SK-N-SH treated with all-trans-retinoic acid at 6 μM for 48 hours (cell line): ENCODE measurements at regions not wholly inside any gene's neighbourhood (a gene's known extent, or its start where the extent isn't known, plus 50 kb on each side); places are given as distances from the start of the nearest gene placed in this dataset.

Experiments
- ATAC-seq: fragments of 200-7000 bp; cut with Tn5 transposase; 3 replicates; pipeline ENCODE4 v1.9.1; 2020; ENCODE audit warnings: mild to moderate bottlenecking, moderate library complexity
- ARNTL ChIP-seq: fragments of 450-650 bp; formaldehyde crosslinking; IDR thresholded peaks from 2 replicates; pipeline ENCODE4 v1.5.0; 2020; ENCODE audit warnings: low read depth, mild to moderate bottlenecking, moderate library complexity, borderline replicate concordance
- BACH2 ChIP-seq: fragments of 250-450 bp; sonication (Bioruptor Pico); IDR thresholded peaks from 2 replicates; pipeline ENCODE4 v1.9.0; 2021; ENCODE audit warnings: mild to moderate bottlenecking, borderline replicate concordance
- CSDC2 ChIP-seq: fragments of 250-450 bp; sonication (Bioruptor Pico); IDR thresholded peaks from 2 replicates; pipeline ENCODE4 v1.5.0; 2020; ENCODE audit warnings: mild to moderate bottlenecking, moderate library complexity
- ESRRG ChIP-seq: fragments of 250-450 bp; sonication (Bioruptor Pico); IDR thresholded peaks from 2 replicates; pipeline ENCODE4 v1.6.1; 2021; ENCODE audit warnings: mild to moderate bottlenecking
- GLIS3 ChIP-seq: fragments of 250-450 bp; sonication (Bioruptor Pico); IDR thresholded peaks from 2 replicates; pipeline ENCODE4 v1.5.0; 2020; ENCODE audit warnings: mild to moderate bottlenecking, moderate library complexity
- ISL1 ChIP-seq: fragments of 250-450 bp; sonication (Bioruptor Pico); IDR thresholded peaks from 2 replicates; pipeline ENCODE4 v2.1.2; 2022; ENCODE audit warnings: mild to moderate bottlenecking, moderate library complexity
- OSR1 ChIP-seq: fragments of 250-450 bp; sonication (Bioruptor Pico); IDR thresholded peaks from 2 replicates; pipeline ENCODE4 v1.8.0; 2022; ENCODE audit warnings: moderate library complexity, mild to moderate bottlenecking, inconsistent platforms
- POU6F1 ChIP-seq: fragments of 250-450 bp; sonication (Bioruptor Pico); IDR thresholded peaks from 2 replicates; pipeline ENCODE4 v1.8.0; 2021; ENCODE audit warnings: low read depth, mild to moderate bottlenecking, moderate library complexity, borderline replicate concordance
- PPARA ChIP-seq: fragments of 250-450 bp; sonication (Bioruptor Pico); IDR thresholded peaks from 2 replicates; pipeline ENCODE4 v1.5.0; 2020; ENCODE audit warnings: mild to moderate bottlenecking, borderline replicate concordance
- RARB ChIP-seq: fragments of 250-450 bp; sonication (Bioruptor Pico); IDR thresholded peaks from 2 replicates; pipeline ENCODE4 v1.8.0; 2021; ENCODE audit warnings: mild to moderate bottlenecking, moderate library complexity
- SNAI2 ChIP-seq: fragments of 250-450 bp; sonication (Bioruptor Pico); IDR thresholded peaks from 2 replicates; pipeline ENCODE4 v1.5.0; 2020; ENCODE audit warnings: mild to moderate bottlenecking, moderate library complexity
- TCF4 ChIP-seq: fragments of 250-450 bp; sonication (Bioruptor Pico); IDR thresholded peaks from 2 replicates; pipeline ENCODE4 v1.8.0; 2021; ENCODE audit warnings: mild to moderate bottlenecking, moderate library complexity, borderline replicate concordance
- TOX ChIP-seq: fragments of 250-450 bp; sonication (Bioruptor Pico); IDR thresholded peaks from 2 replicates; pipeline ENCODE4 v1.8.0; 2021; ENCODE audit warnings: mild to moderate bottlenecking, moderate library complexity, borderline replicate concordance
- TSHZ2 ChIP-seq: fragments of 250-450 bp; sonication (Bioruptor Pico); IDR thresholded peaks from 2 replicates; pipeline ENCODE4 v1.5.0; 2020; ENCODE audit warnings: mild to moderate bottlenecking, moderate library complexity
- ZC3H10 ChIP-seq: fragments of 250-450 bp; sonication (Bioruptor Pico); IDR thresholded peaks from 2 replicates; pipeline ENCODE4 v1.5.1; 2021; ENCODE audit warnings: mild to moderate bottlenecking, moderate library complexity
- ZFP3 ChIP-seq: fragments of 250-450 bp; sonication (Bioruptor Pico); IDR thresholded peaks from 2 replicates; pipeline ENCODE4 v1.5.0; 2020; ENCODE audit warnings: mild to moderate bottlenecking, moderate library complexity
- ZNF565 ChIP-seq: fragments of 450-650 bp; formaldehyde crosslinking; conservative IDR thresholded peaks from 2 replicates; pipeline ENCODE4 v1.5.0; 2020; ENCODE audit warnings: low read depth, mild to moderate bottlenecking, moderate library complexity
- ZNF70 ChIP-seq: fragments of 450-650 bp; formaldehyde crosslinking; IDR thresholded peaks from 2 replicates; pipeline ENCODE4 v1.5.0; 2020; ENCODE audit warnings: mild to moderate bottlenecking, moderate library complexity
- ZNF8 ChIP-seq: fragments of 450-650 bp; formaldehyde crosslinking; IDR thresholded peaks from 2 replicates; pipeline ENCODE4 v1.5.0; 2020; ENCODE audit warnings: mild to moderate bottlenecking, moderate library complexity
- TF ChIP-seq, protein P1 (sequence below): fragments of 250-450 bp; sonication (Bioruptor Pico); IDR thresholded peaks from 2 replicates; pipeline ENCODE4 v1.8.0; 2020; ENCODE audit warnings: mild to moderate bottlenecking, moderate library complexity, borderline replicate concordance
- TF ChIP-seq, protein P2 (sequence below): fragments of 250-450 bp; sonication (Bioruptor Pico); IDR thresholded peaks from 2 replicates; pipeline ENCODE4 v1.5.1; 2020; ENCODE audit warnings: low read depth, mild to moderate bottlenecking, moderate library complexity
- TF ChIP-seq, protein P3 (sequence below): fragments of 250-450 bp; sonication (Bioruptor Pico); IDR thresholded peaks from 2 replicates; pipeline ENCODE4 v1.5.1; 2021; ENCODE audit warnings: mild to moderate bottlenecking, moderate library complexity

DNA sequence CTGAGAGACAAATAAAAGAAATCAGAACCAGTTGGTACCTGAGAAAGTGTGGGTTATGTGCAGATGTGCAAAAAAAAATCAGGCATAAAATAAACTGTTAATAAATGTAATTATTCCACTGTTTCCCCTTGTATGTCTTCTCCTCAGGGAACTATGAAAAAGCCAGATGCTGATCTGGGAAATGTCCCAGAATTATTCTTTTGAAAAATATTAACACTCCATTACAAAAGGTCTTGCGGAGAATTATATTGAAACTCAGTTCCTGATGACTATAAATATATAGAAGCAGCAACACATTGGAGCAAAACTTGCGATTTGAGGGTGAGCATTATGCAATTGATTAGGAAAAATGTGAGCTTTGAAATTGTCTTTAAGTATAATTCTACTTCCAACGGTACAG lies 433.3 kb upstream of the KLF12 start (continued):
- TF ChIP-seq, protein P1, sequence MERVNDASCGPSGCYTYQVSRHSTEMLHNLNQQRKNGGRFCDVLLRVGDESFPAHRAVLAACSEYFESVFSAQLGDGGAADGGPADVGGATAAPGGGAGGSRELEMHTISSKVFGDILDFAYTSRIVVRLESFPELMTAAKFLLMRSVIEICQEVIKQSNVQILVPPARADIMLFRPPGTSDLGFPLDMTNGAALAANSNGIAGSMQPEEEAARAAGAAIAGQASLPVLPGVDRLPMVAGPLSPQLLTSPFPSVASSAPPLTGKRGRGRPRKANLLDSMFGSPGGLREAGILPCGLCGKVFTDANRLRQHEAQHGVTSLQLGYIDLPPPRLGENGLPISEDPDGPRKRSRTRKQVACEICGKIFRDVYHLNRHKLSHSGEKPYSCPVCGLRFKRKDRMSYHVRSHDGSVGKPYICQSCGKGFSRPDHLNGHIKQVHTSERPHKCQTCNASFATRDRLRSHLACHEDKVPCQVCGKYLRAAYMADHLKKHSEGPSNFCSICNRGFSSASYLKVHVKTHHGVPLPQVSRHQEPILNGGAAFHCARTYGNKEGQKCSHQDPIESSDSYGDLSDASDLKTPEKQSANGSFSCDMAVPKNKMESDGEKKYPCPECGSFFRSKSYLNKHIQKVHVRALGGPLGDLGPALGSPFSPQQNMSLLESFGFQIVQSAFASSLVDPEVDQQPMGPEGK (CRISPR knock-in tag), result no peak
- TF ChIP-seq OSR1 (CRISPR knock-in tag) (no peak), ZNF8 (no peak), ESRRG (CRISPR knock-in tag) (no peak), ZC3H10 (CRISPR knock-in tag) (no peak), SNAI2 (no peak), PPARA (CRISPR knock-in tag) (no peak), ZNF70 (CRISPR knock-in tag) (no peak), TOX (CRISPR knock-in tag) (no peak)
- TF ChIP-seq, protein P2, sequence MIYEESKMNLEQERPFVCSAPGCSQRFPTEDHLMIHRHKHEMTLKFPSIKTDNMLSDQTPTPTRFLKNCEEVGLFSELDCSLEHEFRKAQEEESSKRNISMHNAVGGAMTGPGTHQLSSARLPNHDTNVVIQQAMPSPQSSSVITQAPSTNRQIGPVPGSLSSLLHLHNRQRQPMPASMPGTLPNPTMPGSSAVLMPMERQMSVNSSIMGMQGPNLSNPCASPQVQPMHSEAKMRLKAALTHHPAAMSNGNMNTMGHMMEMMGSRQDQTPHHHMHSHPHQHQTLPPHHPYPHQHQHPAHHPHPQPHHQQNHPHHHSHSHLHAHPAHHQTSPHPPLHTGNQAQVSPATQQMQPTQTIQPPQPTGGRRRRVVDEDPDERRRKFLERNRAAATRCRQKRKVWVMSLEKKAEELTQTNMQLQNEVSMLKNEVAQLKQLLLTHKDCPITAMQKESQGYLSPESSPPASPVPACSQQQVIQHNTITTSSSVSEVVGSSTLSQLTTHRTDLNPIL (CRISPR knock-in tag), result no peak

GRCh38 chr13:74562381-74562780 lies 428.2 kb upstream of the KLF12 start:
- no peak for ATAC-seq
- TF ChIP-seq OSR1 (CRISPR knock-in tag) (no peak), ZNF8 (no peak), ZNF70 (CRISPR knock-in tag) (no peak), POU6F1 (CRISPR knock-in tag) (no peak), ZC3H10 (CRISPR knock-in tag) (no peak), ESRRG (CRISPR knock-in tag) (no peak)
- TF ChIP-seq, all 23 proteins: peak for 0

DNA sequence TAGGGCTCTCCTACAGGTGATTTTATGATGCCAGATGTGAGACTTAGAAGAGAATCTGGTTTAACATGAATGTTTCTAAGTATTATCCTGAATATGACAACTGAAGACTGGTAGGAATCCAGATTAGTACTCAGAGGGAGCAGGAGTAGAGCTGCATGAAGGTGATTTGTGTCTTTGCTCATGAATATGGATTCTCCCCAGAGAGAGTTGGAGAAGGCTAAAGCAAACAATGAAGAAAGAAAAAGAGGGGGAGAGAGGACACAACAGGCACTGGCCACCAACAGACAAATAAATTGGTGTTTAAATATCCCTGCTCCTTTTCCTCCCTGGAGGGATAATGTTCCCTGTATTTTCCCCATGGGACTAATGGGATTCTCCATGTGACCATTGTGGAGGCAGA lies 427.0 kb upstream of the KLF12 start:
- TF ChIP-seq OSR1 (CRISPR knock-in tag) (no peak), CSDC2 (no peak), GLIS3 (no peak), ISL1 (CRISPR knock-in tag) (no peak), TCF4 (CRISPR knock-in tag) (no peak)
- ATAC-seq, result no peak

- ATAC-seq, result no peak
- TF ChIP-seq OSR1 (CRISPR knock-in tag) (no peak), ZC3H10 (CRISPR knock-in tag) (no peak), ESRRG (CRISPR knock-in tag) (no peak), TOX (CRISPR knock-in tag) (no peak), GLIS3 (no peak), ZNF565 (CRISPR knock-in tag) (no peak)
Observed at GRCh38 chr13:74560325-74560724, 426.1 kb upstream of the KLF12 start.

- ATAC-seq, result no peak
- TF ChIP-seq ZNF8 (no peak), TSHZ2 (CRISPR knock-in tag) (no peak), TCF4 (CRISPR knock-in tag) (no peak), POU6F1 (CRISPR knock-in tag) (no peak), SNAI2 (no peak), ESRRG (CRISPR knock-in tag) (no peak), ZNF565 (CRISPR knock-in tag) (no peak), PPARA (CRISPR knock-in tag) (no peak), ISL1 (CRISPR knock-in tag) (no peak), RARB (CRISPR knock-in tag) (no peak), CSDC2 (no peak), ARNTL (CRISPR knock-in tag) (no peak), ZNF70 (CRISPR knock-in tag) (no peak), OSR1 (CRISPR knock-in tag) (no peak), BACH2 (CRISPR knock-in tag) (no peak), ZC3H10 (CRISPR knock-in tag) (no peak), ZFP3 (CRISPR knock-in tag) (no peak)
- TF ChIP-seq, protein P3, sequence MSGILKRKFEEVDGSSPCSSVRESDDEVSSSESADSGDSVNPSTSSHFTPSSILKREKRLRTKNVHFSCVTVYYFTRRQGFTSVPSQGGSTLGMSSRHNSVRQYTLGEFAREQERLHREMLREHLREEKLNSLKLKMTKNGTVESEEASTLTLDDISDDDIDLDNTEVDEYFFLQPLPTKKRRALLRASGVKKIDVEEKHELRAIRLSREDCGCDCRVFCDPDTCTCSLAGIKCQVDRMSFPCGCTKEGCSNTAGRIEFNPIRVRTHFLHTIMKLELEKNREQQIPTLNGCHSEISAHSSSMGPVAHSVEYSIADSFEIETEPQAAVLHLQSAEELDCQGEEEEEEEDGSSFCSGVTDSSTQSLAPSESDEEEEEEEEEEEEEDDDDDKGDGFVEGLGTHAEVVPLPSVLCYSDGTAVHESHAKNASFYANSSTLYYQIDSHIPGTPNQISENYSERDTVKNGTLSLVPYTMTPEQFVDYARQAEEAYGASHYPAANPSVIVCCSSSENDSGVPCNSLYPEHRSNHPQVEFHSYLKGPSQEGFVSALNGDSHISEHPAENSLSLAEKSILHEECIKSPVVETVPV (CRISPR knock-in tag), result no peak
Observed at GRCh38 chr13:74557870-74558269, 423.7 kb upstream of the KLF12 start.
